OCI-M2 (cell line): ENCODE measurements at regions not wholly inside any gene's neighbourhood (a gene's known extent, or its start where the extent isn't known, plus 50 kb on each side); places are given as distances from the start of the nearest gene placed in this dataset.

Experiments
- DNase-seq: peaks from one replicate; lab custom pipeline; 2025; ENCODE audit not compliant: unreplicated experiment; lab: John Stamatoyannopoulos, UW

- DNase-seq = no peak
Observed at GRCh38 chr18:39681061-39681460, 2115.5 kb upstream of the CELF4 start.

- no peak for DNase-seq
Observed at GRCh38 chr18:39675906-39676305, 2110.3 kb upstream of the CELF4 start.

- DNase-seq = no peak
Observed at GRCh38 chr18:39675368-39675767, 2109.8 kb upstream of the CELF4 start.

DNA sequence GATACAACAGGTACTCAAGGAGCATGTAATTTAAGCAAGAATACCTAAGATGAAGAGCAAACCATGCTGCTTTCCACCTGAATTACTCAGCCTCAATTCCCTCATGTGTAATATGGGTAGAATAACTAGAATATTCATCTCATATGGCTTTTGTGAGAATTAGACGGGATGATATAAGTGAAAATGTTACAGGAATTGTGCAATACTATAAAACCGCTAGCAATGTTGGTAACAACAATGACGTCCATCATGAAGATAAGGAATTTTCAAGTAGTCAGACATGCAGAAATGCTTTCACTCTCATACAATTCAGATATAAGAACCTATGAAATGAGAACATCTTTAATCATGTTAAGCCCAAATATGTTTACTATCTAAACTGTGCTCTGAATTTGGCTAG lies 2106.6 kb upstream of the CELF4 start:
- DNase-seq = no peak

- no peak for DNase-seq
Observed at GRCh38 chr18:39667905-39668304, 2102.3 kb upstream of the CELF4 start.

DNA sequence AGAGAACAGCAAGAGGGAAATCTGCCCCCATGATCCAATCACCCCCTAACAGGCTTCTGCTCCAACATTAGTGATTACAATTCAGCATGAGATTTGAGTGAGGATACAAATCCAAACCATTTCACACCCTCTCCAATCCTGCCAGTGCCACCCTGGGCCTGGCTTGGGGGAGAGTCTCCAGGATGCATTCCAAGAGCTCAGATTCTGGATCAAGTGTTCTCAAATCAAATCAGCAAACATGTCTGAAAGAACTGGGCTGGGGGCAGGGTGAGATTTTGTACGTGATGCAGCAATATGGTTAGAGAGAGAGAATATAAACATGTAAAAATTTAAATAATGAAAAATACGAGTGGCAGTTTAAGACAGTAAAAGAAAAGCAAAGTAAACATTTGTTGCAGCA lies 2100.9 kb upstream of the CELF4 start:
- DNase-seq = no peak

GRCh38 chr18:39661856-39662366 lies 2096.3 kb upstream of the CELF4 start:
- no peak for DNase-seq

- DNase-seq = no peak
Observed at GRCh38 chr18:39660141-39660540, 2094.5 kb upstream of the CELF4 start.

DNA sequence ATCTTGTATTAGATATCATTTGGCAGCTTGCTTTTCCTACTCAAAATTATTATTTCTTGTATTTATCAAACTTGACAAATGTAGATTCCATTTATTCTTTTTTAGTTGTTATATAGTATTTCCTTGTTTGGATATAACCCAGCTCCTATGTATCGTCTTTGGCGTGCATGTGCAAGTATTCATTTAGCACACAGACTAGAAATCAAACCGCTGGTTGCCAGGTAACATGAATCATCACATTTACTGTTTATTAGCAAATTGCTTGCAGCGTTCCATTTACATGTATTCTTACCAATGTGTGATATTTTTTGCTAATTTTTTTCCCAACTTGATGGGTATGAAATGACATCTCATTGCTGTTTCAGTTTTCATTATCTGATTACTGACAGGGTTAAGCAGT lies 2089.7 kb upstream of the CELF4 start:
- DNase-seq = no peak

DNA sequence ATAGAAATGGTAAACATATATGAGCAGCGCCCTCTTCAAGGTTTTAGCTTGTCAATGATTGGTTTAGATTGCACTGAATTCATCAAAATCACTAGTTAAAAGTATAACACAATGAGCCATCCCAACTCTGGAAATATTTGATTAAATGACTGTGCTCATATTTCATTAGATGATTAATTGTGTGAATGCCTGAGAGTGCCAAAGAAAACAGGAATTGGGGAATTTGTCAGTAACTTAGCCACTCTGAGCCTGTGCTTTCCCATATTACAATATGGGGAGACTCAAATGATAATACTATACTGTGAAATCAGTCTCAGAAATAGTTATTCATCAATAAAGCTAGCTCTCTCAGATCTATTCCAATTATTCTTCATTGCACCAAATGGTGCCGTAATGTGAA lies 2087.6 kb upstream of the CELF4 start:
- DNase-seq = no peak

GRCh38 chr18:39648616-39649015 lies 2083.0 kb upstream of the CELF4 start:
- DNase-seq = no peak

- DNase-seq = no peak
Observed at GRCh38 chr18:39647627-39648534, 2082.3 kb upstream of the CELF4 start.

DNA sequence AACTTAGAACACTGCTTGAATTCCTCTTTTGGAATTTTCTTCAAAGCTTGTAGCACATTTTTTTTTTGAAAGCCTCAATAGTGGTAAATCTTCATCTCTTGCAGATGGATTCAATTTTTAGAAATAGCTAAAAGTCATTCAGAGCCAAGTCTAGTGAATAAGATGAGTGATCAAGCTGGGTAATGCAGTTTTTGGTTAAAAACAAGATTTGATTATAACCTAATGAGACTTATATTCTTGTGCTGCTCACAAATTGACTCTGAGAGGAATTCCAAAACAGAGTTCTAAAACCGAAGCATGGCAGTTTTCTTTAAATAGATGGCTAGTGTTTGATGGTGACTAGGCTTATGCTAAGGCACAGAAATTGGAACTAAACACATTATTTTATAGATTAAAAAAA lies 2072.6 kb upstream of the CELF4 start:
- DNase-seq = no peak

GRCh38 chr18:39636931-39637330 lies 2071.3 kb upstream of the CELF4 start:
- no peak for DNase-seq

- no peak for DNase-seq
Observed at GRCh38 chr18:39635966-39636365, 2070.4 kb upstream of the CELF4 start.

DNA sequence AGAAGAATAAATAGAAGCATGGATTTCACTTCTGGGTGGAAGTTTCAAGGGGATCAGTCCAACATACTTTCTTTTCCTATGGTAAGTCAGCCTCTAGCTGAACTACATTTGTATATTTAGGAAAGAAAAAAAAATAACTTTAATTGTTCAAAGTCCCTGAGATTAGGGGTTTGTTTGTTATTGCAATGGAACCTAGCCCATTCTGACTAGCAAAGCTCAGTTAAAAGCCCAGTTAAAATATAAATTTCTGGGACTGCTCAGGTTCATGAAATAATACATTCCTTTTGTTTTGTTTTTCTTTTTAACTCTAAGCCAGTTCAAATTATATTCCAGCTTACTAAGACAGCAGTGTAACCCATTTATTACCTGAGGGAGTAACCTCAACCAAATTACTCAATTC lies 2069.6 kb upstream of the CELF4 start:
- no peak for DNase-seq

- DNase-seq = no peak
Observed at GRCh38 chr18:39627936-39628335, 2062.3 kb upstream of the CELF4 start.

DNA sequence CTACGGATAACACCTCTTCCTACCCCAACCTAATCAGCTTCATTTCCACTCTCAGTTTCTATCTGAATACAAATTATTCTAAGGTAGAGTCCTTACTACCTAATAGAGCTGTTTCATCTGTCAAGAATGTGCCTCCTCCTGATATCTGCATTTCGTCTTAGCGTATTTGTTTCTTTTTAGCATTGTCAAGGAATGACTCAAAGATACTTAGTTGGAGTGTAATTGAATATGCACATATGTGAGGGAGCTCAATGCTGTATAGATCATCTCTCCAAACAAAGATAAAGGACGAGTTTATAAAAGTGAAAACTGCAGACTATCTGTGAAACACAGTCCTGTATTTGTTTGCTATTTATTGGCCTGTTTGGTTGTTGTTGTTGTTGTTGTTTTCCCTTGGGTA lies 2059.4 kb upstream of the CELF4 start:
- no peak for DNase-seq

DNA sequence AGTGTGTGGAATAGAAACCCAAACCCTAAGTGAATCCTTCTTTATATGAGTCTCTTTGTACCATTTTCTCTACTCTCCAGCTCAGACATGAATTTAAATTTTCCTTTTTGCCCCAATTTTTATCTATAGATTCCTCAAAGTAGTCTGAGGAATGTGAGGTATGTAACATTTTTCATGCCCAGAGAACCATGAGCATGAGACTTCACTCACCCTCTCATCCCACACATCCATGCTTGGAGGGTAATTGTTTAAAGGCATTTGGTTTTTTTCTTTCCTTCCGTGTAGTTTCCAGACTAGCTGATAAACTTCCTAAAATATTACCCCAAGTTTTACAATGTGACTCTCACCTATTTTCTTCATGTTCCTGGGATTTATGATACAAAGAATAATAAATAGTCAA lies 2056.8 kb upstream of the CELF4 start:
- DNase-seq = no peak

GRCh38 chr18:39620551-39621168 lies 2055.1 kb upstream of the CELF4 start:
- no peak for DNase-seq

GRCh38 chr18:39618265-39619003 lies 2052.8 kb upstream of the CELF4 start:
- no peak for DNase-seq
